ENCODE measurements at regions not wholly inside any gene's neighbourhood (a gene's known extent, or its start where the extent isn't known, plus 50 kb on each side); places are given as distances from the start of the nearest gene placed in this dataset.
"Not testable (repeated sequence)": the region's sequence is repeated elsewhere in the genome, so short reads cannot be mapped to it uniquely, and the experiment has no call there.

DNA sequence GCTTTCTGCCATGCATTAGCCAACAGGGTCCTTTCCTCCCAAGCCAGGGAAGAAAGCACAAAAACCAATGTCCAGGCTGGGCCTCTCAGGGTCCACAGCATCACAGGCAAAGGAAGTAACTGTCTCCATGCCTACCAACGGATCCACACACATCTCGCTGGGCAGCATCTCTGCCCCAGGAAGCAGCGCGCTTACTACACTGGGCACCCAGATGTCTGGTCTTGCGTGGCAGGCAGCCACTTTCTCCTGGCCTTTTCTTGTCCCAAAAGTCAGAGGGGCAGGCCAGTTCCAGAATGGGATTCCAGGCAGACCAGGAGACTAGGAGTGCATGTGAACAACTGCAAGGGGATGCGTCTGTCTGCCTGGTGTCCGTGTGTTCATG is 153.3 kb upstream of the PLGLB2 start:
- H3K36me3 ChIP-seq; H3K27me3 ChIP-seq; H3K4me1 ChIP-seq; H3K27ac ChIP-seq; DNase-seq; H3K9ac ChIP-seq (ENCODE audit: low read depth in 2 of 2, low read length in 2 of 2); H3K9me3 ChIP-seq; H3K4me3 ChIP-seq; intact Hi-C loops (cut with DNase I): not testable (repeated sequence)

- H3K27me3 ChIP-seq; H3K4me3 ChIP-seq; H3K9ac ChIP-seq (ENCODE audit: low read depth in 2 of 2, low read length in 2 of 2); H3K9me3 ChIP-seq; H3K27ac ChIP-seq; H3K36me3 ChIP-seq; H3K4me1 ChIP-seq; DNase-seq; intact Hi-C loops (cut with DNase I): not testable (repeated sequence)
Measured at GRCh38 chr2:87595017-87595416, 152.9 kb upstream of the PLGLB2 start.

GRCh38 chr2:87600961-87601360 is 146.9 kb upstream of the PLGLB2 start:
- H3K27me3 ChIP-seq; H3K9me3 ChIP-seq; DNase-seq; H3K4me3 ChIP-seq; H3K36me3 ChIP-seq; H3K9ac ChIP-seq (ENCODE audit: low read depth in 2 of 2, low read length in 2 of 2); H3K27ac ChIP-seq; intact Hi-C loops (cut with DNase I); H3K4me1 ChIP-seq: not testable (repeated sequence)

DNA sequence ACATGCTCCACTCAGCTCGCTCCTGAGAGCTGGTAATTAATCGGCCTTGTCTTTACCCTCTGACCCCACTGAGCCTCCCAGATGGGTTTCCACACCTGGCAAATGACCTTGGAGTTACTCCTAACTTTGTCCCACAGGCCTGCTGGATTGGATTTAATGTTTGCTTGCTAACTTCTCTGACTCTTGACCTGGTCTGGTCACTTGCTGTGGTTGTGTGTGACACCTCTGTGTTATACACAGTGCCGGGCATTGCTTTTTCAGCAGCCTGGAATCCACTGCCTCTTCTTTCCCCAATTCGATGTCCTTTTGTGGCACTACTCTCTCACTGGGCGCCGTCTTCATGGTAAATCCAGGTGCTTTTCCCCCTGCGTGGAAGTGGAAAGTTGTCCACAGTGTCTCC is 145.8 kb upstream of the PLGLB2 start:
- H3K9ac ChIP-seq (ENCODE audit: low read depth in 2 of 2, low read length in 2 of 2); H3K4me1 ChIP-seq; intact Hi-C loops (cut with DNase I); DNase-seq; H3K4me3 ChIP-seq; H3K27ac ChIP-seq; H3K36me3 ChIP-seq; H3K9me3 ChIP-seq; H3K27me3 ChIP-seq: not testable (repeated sequence)

- H3K9ac ChIP-seq (ENCODE audit: low read depth in 2 of 2, low read length in 2 of 2); intact Hi-C loops (cut with DNase I); H3K9me3 ChIP-seq; H3K4me3 ChIP-seq; H3K27me3 ChIP-seq; H3K36me3 ChIP-seq; H3K4me1 ChIP-seq; H3K27ac ChIP-seq; DNase-seq: not testable (repeated sequence)
Measured at GRCh38 chr2:87602728-87603127, 145.2 kb upstream of the PLGLB2 start.

DNA sequence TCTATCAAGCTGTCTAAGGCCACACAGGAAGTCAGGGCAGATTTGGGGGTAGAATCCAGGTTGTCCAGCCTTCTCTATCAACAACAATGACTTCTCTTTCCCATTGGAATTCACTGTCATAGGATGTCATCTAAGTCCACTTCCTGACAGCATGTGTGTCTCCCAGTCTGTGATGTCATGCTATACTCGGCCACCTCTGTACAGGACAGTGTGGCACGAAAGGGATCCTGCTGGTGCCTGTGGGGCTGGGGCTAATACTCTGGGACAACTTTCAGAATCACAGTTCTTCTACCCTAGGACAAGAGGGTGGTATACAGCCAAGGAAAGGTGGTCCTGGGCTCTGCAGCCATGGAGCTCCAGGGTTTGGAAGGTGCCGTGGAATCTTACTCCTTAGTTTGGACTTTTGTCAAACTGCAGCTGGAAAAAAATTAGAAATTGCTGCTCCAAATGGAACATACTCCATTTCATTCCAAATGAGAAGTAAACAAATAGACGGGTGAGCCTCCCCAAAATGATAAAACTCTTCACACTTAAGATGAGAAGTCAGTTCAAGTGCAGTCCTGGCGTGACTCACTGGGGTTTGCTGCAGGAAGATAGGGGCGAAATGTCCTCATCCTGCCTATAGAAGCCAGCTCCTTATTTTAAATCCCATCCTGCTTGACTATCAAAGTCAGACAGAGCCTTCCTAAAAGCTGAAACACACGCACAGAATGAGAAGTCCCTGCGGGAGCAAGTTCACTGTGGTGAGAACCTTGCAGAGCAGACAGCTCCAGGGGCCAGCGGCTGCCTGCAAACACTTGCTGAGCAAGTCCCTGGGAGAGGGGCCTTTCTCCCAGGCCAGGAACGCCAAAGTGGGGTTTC is 144.2 kb upstream of the PLGLB2 start:
- intact Hi-C loops (cut with DNase I); H3K27ac ChIP-seq: not testable (repeated sequence)

GRCh38 chr2:87604279-87604818 is 143.5 kb upstream of the PLGLB2 start:
- H3K27me3 ChIP-seq; H3K9ac ChIP-seq (ENCODE audit: low read depth in 2 of 2, low read length in 2 of 2); H3K9me3 ChIP-seq; H3K27ac ChIP-seq; H3K4me3 ChIP-seq; DNase-seq; intact Hi-C loops (cut with DNase I); H3K4me1 ChIP-seq; H3K36me3 ChIP-seq: not testable (repeated sequence)

More for the DNA sequence above, 144.2 kb upstream of the PLGLB2 start:
- H3K27me3 ChIP-seq; H3K9ac ChIP-seq (ENCODE audit: low read depth in 2 of 2, low read length in 2 of 2); H3K9me3 ChIP-seq; H3K36me3 ChIP-seq; H3K4me3 ChIP-seq; DNase-seq; H3K4me1 ChIP-seq: not testable (repeated sequence)

GRCh38 chr2:87604980-87605379 is 142.9 kb upstream of the PLGLB2 start:
- H3K27ac ChIP-seq; DNase-seq; H3K27me3 ChIP-seq; H3K4me1 ChIP-seq; intact Hi-C loops (cut with DNase I); H3K9ac ChIP-seq (ENCODE audit: low read depth in 2 of 2, low read length in 2 of 2); H3K9me3 ChIP-seq; H3K36me3 ChIP-seq; H3K4me3 ChIP-seq: not testable (repeated sequence)

- H3K4me1 ChIP-seq; DNase-seq; H3K27ac ChIP-seq; H3K9ac ChIP-seq (ENCODE audit: low read depth in 2 of 2, low read length in 2 of 2); intact Hi-C loops (cut with DNase I); H3K9me3 ChIP-seq; H3K4me3 ChIP-seq; H3K27me3 ChIP-seq; H3K36me3 ChIP-seq: not testable (repeated sequence)
Measured at GRCh38 chr2:87608377-87609166, 139.3 kb upstream of the PLGLB2 start.

GRCh38 chr2:87610974-87611373 is 136.9 kb upstream of the PLGLB2 start:
- H3K4me1 ChIP-seq; H3K36me3 ChIP-seq; H3K9ac ChIP-seq (ENCODE audit: low read depth in 2 of 2, low read length in 2 of 2); DNase-seq; H3K4me3 ChIP-seq; intact Hi-C loops (cut with DNase I); H3K9me3 ChIP-seq; H3K27ac ChIP-seq; H3K27me3 ChIP-seq: not testable (repeated sequence)

- H3K4me3 ChIP-seq; H3K36me3 ChIP-seq; H3K9ac ChIP-seq (ENCODE audit: low read depth in 2 of 2, low read length in 2 of 2); intact Hi-C loops (cut with DNase I); H3K27ac ChIP-seq; H3K27me3 ChIP-seq; H3K4me1 ChIP-seq; DNase-seq; H3K9me3 ChIP-seq: not testable (repeated sequence)
Measured at GRCh38 chr2:87611416-87611815, 136.5 kb upstream of the PLGLB2 start.

GRCh38 chr2:87611956-87612355 is 135.9 kb upstream of the PLGLB2 start:
- H3K4me3 ChIP-seq; DNase-seq; H3K27me3 ChIP-seq; H3K36me3 ChIP-seq; intact Hi-C loops (cut with DNase I); H3K4me1 ChIP-seq; H3K9me3 ChIP-seq; H3K9ac ChIP-seq (ENCODE audit: low read depth in 2 of 2, low read length in 2 of 2); H3K27ac ChIP-seq: not testable (repeated sequence)

GRCh38 chr2:87614829-87615434 is 133.0 kb upstream of the PLGLB2 start:
- H3K27ac ChIP-seq; intact Hi-C loops (cut with DNase I): not testable (repeated sequence)

More at GRCh38 chr2:87614829-87615434, 133.0 kb upstream of the PLGLB2 start:
- not testable (repeated sequence) for H3K36me3 ChIP-seq; H3K9me3 ChIP-seq; DNase-seq; H3K27me3 ChIP-seq; H3K9ac ChIP-seq (ENCODE audit: low read depth in 2 of 2, low read length in 2 of 2); H3K4me1 ChIP-seq; H3K4me3 ChIP-seq

All from colonic mucosa (tissue), 4 donors.